Prostate gland (tissue), 2 donors: ENCODE measurements at regions not wholly inside any gene's neighbourhood (a gene's known extent, or its start where the extent isn't known, plus 50 kb on each side); places are given as distances from the start of the nearest gene placed in this dataset.

Experiments
- POLR2A ChIP-seq: fragments of 450-650 bp; IDR thresholded peaks from one replicate; pipeline ENCODE4 v1.6.1; 2016; ENCODE audit warnings: antibody characterized with exemption, mild to moderate bottlenecking
- POLR2AphosphoS5 ChIP-seq: sonication (generic); formaldehyde crosslinking; IDR thresholded peaks from one replicate; pipeline ENCODE4 v1.6.1; 2017; ENCODE audit warnings: antibody characterized with exemption
- TF ChIP-seq, protein P1 (sequence below), 4 experiments: fragments of 200-600 bp in 2 of 4; fragments of 450-650 bp in 2 of 4; sonication (generic) in 2 of 4; IDR thresholded peaks; 1 replicate in 3 of 4; 2 replicates in 1 of 4; pipeline ENCODE4 v1.5.1; 2016 to 2019; ENCODE audit warnings: antibody characterized with exemption in 4 of 4, mild to moderate bottlenecking in 2 of 4, moderate library complexity in 2 of 4

GRCh38 chr2:51986101-51986500 lies 954.2 kb upstream of the NRXN1 start:
- TF ChIP-seq, protein P1, sequence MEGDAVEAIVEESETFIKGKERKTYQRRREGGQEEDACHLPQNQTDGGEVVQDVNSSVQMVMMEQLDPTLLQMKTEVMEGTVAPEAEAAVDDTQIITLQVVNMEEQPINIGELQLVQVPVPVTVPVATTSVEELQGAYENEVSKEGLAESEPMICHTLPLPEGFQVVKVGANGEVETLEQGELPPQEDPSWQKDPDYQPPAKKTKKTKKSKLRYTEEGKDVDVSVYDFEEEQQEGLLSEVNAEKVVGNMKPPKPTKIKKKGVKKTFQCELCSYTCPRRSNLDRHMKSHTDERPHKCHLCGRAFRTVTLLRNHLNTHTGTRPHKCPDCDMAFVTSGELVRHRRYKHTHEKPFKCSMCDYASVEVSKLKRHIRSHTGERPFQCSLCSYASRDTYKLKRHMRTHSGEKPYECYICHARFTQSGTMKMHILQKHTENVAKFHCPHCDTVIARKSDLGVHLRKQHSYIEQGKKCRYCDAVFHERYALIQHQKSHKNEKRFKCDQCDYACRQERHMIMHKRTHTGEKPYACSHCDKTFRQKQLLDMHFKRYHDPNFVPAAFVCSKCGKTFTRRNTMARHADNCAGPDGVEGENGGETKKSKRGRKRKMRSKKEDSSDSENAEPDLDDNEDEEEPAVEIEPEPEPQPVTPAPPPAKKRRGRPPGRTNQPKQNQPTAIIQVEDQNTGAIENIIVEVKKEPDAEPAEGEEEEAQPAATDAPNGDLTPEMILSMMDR (IDR thresholded peaks at IDR 0.05) = no peak
- no peak for TF ChIP-seq POLR2A
- TF ChIP-seq POLR2AphosphoS5 = no peak
